GM06990 (cell line): ENCODE measurements at regions not wholly inside any gene's neighbourhood (a gene's known extent, or its start where the extent isn't known, plus 50 kb on each side); places are given as distances from the start of the nearest gene placed in this dataset.

ENCODE experiments used
- DNase-seq: peaks from one replicate; pipeline ENCODE4 v3.0.0-alpha.2; 2011; ENCODE audit not compliant: insufficient read length; ENCODE audit errors: extremely low read depth
- H3K27me3 ChIP-seq: replicated peaks from 2 replicates; pipeline ENCODE4 v1.6.0; 2011; ENCODE audit warnings: low read length; ENCODE audit not compliant: control insufficient read depth, insufficient read depth
- H3K36me3 ChIP-seq: 2 replicates; pipeline ENCODE4 v1.5.1; 2011; ENCODE audit warnings: low read length; ENCODE audit not compliant: control insufficient read depth, insufficient read depth
- H3K4me3 ChIP-seq: replicated peaks from 2 replicates; pipeline ENCODE4 v1.5.1; 2011; ENCODE audit warnings: low read depth, mild to moderate bottlenecking, control low read depth, low read length
- TF ChIP-seq, protein P1 (sequence below): IDR thresholded peaks from 2 replicates; pipeline ENCODE4 v1.5.1; 2011; ENCODE audit warnings: low read length, control low read depth, mild to moderate bottlenecking, inconsistent platforms; ENCODE audit not compliant: insufficient read depth, poor library complexity, severe bottlenecking

DNA sequence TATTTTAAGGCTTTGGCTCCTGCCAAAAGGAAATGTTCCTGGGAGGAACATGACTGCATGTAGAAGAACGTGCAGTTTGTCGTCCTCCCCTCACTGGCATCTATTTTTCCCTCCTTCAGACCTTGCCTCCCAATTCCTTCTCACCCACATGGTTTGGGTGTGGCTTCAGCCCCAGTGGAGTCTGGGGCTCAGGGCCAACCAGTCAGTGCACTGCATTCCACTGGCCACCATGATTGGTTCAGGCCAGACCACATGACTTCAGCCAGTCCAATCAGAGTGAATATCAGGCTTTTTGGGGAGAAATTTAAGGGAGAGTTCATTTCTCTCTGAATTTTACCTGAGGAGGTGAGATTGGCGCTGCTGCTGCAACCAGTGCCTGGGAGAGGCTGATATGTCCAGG is 171.6 kb downstream of the ZIC5 start:
- TF ChIP-seq, protein P1, sequence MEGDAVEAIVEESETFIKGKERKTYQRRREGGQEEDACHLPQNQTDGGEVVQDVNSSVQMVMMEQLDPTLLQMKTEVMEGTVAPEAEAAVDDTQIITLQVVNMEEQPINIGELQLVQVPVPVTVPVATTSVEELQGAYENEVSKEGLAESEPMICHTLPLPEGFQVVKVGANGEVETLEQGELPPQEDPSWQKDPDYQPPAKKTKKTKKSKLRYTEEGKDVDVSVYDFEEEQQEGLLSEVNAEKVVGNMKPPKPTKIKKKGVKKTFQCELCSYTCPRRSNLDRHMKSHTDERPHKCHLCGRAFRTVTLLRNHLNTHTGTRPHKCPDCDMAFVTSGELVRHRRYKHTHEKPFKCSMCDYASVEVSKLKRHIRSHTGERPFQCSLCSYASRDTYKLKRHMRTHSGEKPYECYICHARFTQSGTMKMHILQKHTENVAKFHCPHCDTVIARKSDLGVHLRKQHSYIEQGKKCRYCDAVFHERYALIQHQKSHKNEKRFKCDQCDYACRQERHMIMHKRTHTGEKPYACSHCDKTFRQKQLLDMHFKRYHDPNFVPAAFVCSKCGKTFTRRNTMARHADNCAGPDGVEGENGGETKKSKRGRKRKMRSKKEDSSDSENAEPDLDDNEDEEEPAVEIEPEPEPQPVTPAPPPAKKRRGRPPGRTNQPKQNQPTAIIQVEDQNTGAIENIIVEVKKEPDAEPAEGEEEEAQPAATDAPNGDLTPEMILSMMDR: no peak
- H3K36me3 ChIP-seq: no peaks in the 10 kb centered on the region

DNA sequence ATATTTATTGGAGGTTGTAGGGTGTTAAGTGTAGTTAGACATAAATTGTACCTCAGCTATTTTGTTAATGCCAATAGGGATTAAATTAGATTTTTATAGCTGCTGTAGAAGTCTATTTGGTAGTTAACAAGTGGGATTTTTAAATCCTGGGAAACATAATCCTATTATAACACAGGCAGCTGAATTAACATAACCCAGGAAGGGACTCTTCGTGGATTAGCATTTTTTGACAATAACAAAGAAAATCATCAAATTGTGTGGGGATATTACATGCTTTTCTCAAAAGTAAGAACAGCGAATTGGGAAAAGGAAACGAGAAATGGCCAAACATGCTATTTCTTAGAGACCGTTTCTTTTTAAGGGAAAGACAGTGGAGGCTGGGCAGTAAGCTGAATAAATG is 172.8 kb downstream of the ZIC5 start:
- H3K4me3 ChIP-seq: no peak overlapping the region
- TF ChIP-seq, protein P1: no peak
- H3K36me3 ChIP-seq: no peaks in the 10 kb centered on the region
- no peaks in the 10 kb centered on the region for H3K27me3 ChIP-seq
- DNase-seq: no peak

More for the DNA sequence above, 171.6 kb downstream of the ZIC5 start:
- H3K27me3 ChIP-seq: no peaks in the 10 kb centered on the region
- no peak for DNase-seq
- H3K4me3 ChIP-seq: no peak overlapping the region

DNA sequence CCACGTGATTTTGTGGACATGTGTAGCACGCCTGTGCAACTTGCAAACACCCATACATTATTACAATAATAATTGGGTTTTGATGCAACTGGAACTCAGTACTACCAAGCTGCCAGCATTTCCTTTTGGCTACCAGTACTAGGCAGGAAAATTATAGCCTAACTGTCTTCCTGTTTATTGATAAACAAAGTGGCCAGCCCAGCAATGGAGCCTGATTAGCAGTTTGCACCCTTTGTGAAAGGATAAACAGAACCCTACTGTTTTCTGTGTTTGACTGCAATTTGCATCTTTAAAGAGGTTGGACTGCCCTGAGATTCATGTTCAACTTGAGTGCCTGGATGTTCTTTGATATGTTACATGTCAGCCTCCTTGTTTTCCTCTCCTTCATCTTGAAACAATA is 173.9 kb downstream of the ZIC5 start:
- no peak for DNase-seq
- TF ChIP-seq, protein P1: no peak
- Histone ChIP-seq H3K27me3 (no peaks in the 10 kb centered on the region), H3K4me3 (no peak overlapping the region), H3K36me3 (no peaks in the 10 kb centered on the region)

DNA sequence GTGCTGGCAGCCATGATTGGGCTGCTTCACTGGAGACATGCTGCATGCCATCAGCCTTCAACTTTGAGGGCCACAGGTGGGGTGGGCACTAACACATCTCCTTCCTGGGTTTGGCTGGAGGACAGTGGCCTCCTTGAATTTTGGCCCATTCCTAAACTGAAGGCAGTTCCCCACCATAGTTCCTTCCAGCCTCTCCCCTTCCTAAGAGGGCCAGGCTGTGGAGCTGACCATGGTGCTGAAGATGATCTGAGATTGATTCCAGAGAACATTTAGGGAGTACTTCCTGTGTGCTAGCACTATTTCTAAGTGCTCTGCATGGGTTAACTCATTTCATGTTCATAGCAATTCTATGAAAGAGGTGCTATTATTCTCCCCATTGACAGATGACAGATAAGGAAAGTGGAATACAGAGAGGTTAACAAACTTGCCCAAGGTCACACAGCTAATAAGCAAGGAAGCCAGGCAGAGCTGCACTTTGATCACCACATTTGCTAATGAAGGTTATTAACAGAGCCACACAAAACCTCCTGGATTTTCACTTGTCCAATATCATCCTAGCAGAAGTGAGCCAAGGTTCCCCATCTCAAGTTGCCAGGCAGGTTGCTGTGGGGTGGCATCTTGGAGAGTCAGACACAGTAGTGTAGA is 175.3 kb downstream of the ZIC5 start:
- H3K27me3 ChIP-seq: no peaks in the 10 kb centered on the region
- DNase-seq: no peak
- H3K36me3 ChIP-seq: no peaks in the 10 kb centered on the region
- TF ChIP-seq, protein P1: no peak
- H3K4me3 ChIP-seq: no peak overlapping the region

DNA sequence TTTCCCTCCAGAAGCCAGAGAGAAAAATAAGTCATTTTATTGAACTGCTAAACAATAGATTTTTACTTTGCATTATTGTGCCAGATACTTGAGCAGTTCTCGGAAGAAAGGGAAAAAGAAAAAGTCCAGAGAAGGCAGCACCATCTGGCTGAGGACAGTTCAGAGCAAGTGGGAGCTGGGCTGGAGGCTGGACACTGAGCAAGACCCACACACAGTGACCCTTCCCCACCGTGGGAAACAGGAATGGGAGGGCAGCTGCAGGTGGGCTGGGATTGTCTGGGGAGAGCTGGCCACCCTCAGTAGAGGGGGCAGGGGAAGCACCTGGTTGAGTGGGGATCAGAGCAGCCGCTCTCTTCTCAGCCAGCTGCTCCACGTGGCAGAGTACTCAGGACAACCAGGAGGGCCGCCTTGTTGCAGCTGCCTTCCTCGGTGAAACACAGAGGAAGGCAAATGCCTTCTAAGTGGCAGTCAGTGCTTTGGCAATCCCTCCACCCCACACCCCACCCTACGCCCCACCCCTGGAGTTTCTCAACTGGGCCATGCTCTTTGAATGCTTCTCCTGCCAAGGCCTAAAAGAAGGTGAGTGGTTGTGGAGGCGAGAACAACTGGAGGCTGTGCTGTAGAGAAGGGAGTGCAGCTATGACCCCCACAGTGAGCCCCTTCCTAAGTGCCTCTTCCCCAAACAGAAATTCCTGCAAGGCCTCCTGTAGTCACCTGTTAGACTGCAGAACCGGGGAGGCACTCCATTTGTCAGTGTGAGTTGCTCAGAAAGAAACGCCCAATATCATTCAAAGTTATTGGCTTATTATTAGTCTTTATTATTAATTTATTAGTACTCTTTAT is 179.3 kb downstream of the ZIC5 start:
- DNase-seq: no peak
- TF ChIP-seq, protein P1: no peak
- no peak overlapping the region for H3K4me3 ChIP-seq

More for the DNA sequence above, 179.3 kb downstream of the ZIC5 start:
- Histone ChIP-seq H3K36me3 (no peaks in the 10 kb centered on the region), H3K27me3 (no peaks in the 10 kb centered on the region)
